ENCODE measurements at regions not wholly inside any gene's neighbourhood (a gene's known extent, or its start where the extent isn't known, plus 50 kb on each side); places are given as distances from the start of the nearest gene placed in this dataset.

GRCh38 chr16:72394526-72394925, 222.6 kb upstream of the PMFBP1 start:
- DNase-seq (ENCODE audit: low spot score): no peak
- TF ChIP-seq EZH2phosphoT487 (IDR thresholded peaks at IDR 0.05; ENCODE audit: low read depth, severe bottlenecking, unreplicated experiment): no peak
- TF ChIP-seq CTCF (IDR thresholded peaks at IDR 0.05; ENCODE audit: poor library complexity): no peak
- TF ChIP-seq EZH2 (IDR thresholded peaks at IDR 0.05; ENCODE audit: borderline replicate concordance): no peak
- H3K36me3 ChIP-seq (replicated peaks; ENCODE audit: insufficient read depth, low read depth): no peaks in the 10 kb centered on the region
- peaks cover 10% of the 10 kb centered on the region for H3K9me3 ChIP-seq (ENCODE audit: low read depth)
- no peaks in the 10 kb centered on the region for H4K20me1 ChIP-seq (ENCODE audit: insufficient read depth, poor library complexity, severe bottlenecking)
- H2AFZ ChIP-seq: no peak overlapping the region
- H3K4me1 ChIP-seq (ENCODE audit: insufficient read depth): no peaks in the 10 kb centered on the region
- no peak overlapping the region for H3K4me2 ChIP-seq
- no peaks in the 10 kb centered on the region for H3K27me3 ChIP-seq
- no peak overlapping the region for H3K27ac ChIP-seq
- no peak overlapping the region for H3K4me3 ChIP-seq
- no peaks in the 10 kb centered on the region for H3K79me2 ChIP-seq
- no peaks in the 10 kb centered on the region for H3K9me2 ChIP-seq (replicated peaks; ENCODE audit: insufficient read depth)

GRCh38 chr16:72389791-72390190, 217.8 kb upstream of the PMFBP1 start:
- Histone ChIP-seq H3K4me1 (ENCODE audit: insufficient read depth) (no peaks in the 10 kb centered on the region), H3K4me3 (no peak overlapping the region)

GRCh38 chr16:72388007-72388406, 216.1 kb upstream of the PMFBP1 start:
- Histone ChIP-seq H3K79me2 (no peaks in the 10 kb centered on the region), H2AFZ (no peak overlapping the region), H4K20me1 (ENCODE audit: insufficient read depth, poor library complexity, severe bottlenecking) (no peaks in the 10 kb centered on the region), H3K9me2 (replicated peaks; ENCODE audit: insufficient read depth) (no peaks in the 10 kb centered on the region), H3K36me3 (replicated peaks; ENCODE audit: insufficient read depth, low read depth) (no peaks in the 10 kb centered on the region), H3K27ac (no peak overlapping the region), H3K4me2 (no peak overlapping the region), H3K9me3 (ENCODE audit: low read depth) (peaks cover 11% of the 10 kb centered on the region), H3K4me3 (no peak overlapping the region), H3K27me3 (no peaks in the 10 kb centered on the region), H3K4me1 (ENCODE audit: insufficient read depth) (no peaks in the 10 kb centered on the region)
- TF ChIP-seq EZH2phosphoT487 (IDR thresholded peaks at IDR 0.05; ENCODE audit: low read depth, severe bottlenecking, unreplicated experiment): no peak
- no peak for TF ChIP-seq EZH2 (IDR thresholded peaks at IDR 0.05; ENCODE audit: borderline replicate concordance)
- TF ChIP-seq CTCF (IDR thresholded peaks at IDR 0.05; ENCODE audit: poor library complexity): no peak
- no peak for DNase-seq (ENCODE audit: low spot score)

More at GRCh38 chr16:72389791-72390190, 217.8 kb upstream of the PMFBP1 start:
- H3K27ac ChIP-seq: no peak overlapping the region
- DNase-seq (ENCODE audit: low spot score): no peak
- no peaks in the 10 kb centered on the region for H3K9me2 ChIP-seq (replicated peaks; ENCODE audit: insufficient read depth)
- no peaks in the 10 kb centered on the region for H3K79me2 ChIP-seq
- H4K20me1 ChIP-seq (ENCODE audit: insufficient read depth, poor library complexity, severe bottlenecking): no peaks in the 10 kb centered on the region
- no peak overlapping the region for H2AFZ ChIP-seq
- H3K36me3 ChIP-seq (replicated peaks; ENCODE audit: insufficient read depth, low read depth): no peaks in the 10 kb centered on the region
- H3K27me3 ChIP-seq: no peaks in the 10 kb centered on the region
- TF ChIP-seq EZH2phosphoT487 (IDR thresholded peaks at IDR 0.05; ENCODE audit: low read depth, severe bottlenecking, unreplicated experiment) (no peak), CTCF (IDR thresholded peaks at IDR 0.05; ENCODE audit: poor library complexity) (no peak), EZH2 (IDR thresholded peaks at IDR 0.05; ENCODE audit: borderline replicate concordance) (no peak)
- H3K4me2 ChIP-seq: no peak overlapping the region
- 93% methylated on average over 3 of the region's 3 CpGs for WGBS (ENCODE audit: low lambda C conversion rate, missing lambda C conversion rate)
- H3K9me3 ChIP-seq (ENCODE audit: low read depth): peaks cover 11% of the 10 kb centered on the region

GRCh38 chr16:72384651-72385050, 212.7 kb upstream of the PMFBP1 start:
- H3K27me3 ChIP-seq: no peaks in the 10 kb centered on the region
- WGBS (ENCODE audit: low lambda C conversion rate, missing lambda C conversion rate): 99% methylated on average over 5 of the region's 5 CpGs
- peaks cover 11% of the 10 kb centered on the region for H3K9me3 ChIP-seq (ENCODE audit: low read depth)
- no peaks in the 10 kb centered on the region for H4K20me1 ChIP-seq (ENCODE audit: insufficient read depth, poor library complexity, severe bottlenecking)
- H3K4me3 ChIP-seq: no peak overlapping the region
- H3K79me2 ChIP-seq: no peaks in the 10 kb centered on the region
- no peak for TF ChIP-seq EZH2 (IDR thresholded peaks at IDR 0.05; ENCODE audit: borderline replicate concordance)
- TF ChIP-seq CTCF (IDR thresholded peaks at IDR 0.05; ENCODE audit: poor library complexity): no peak
- no peak for TF ChIP-seq EZH2phosphoT487 (IDR thresholded peaks at IDR 0.05; ENCODE audit: low read depth, severe bottlenecking, unreplicated experiment)
- H3K27ac ChIP-seq: no peak overlapping the region
- H3K4me1 ChIP-seq (ENCODE audit: insufficient read depth): no peaks in the 10 kb centered on the region
- H3K4me2 ChIP-seq: no peak overlapping the region
- DNase-seq (ENCODE audit: low spot score): no peak
- H2AFZ ChIP-seq: no peak overlapping the region
- H3K9me2 ChIP-seq (replicated peaks; ENCODE audit: insufficient read depth): no peaks in the 10 kb centered on the region
- no peaks in the 10 kb centered on the region for H3K36me3 ChIP-seq (replicated peaks; ENCODE audit: insufficient read depth, low read depth)

Measured in hepatocyte (in vitro differentiated cells).